Osteoblast (primary cell): ENCODE measurements at regions not wholly inside any gene's neighbourhood (a gene's known extent, or its start where the extent isn't known, plus 50 kb on each side); places are given as distances from the start of the nearest gene placed in this dataset.
A peak's percentile ranks its signal among the peaks of the same experiment; 100 is the strongest.

ENCODE experiments used
- DNase-seq: peaks from one replicate; pipeline ENCODE4 v3.0.0; 2011; ENCODE audit warnings: low spot score, mixed read lengths; ENCODE audit not compliant: insufficient read length; ENCODE audit errors: missing footprints
- H2AFZ ChIP-seq: 2 replicates; pipeline ENCODE4 v1.6.0; 2011; ENCODE audit warnings: mild to moderate bottlenecking, low read length
- H3K27ac ChIP-seq: 2 replicates; pipeline ENCODE4 v1.5.1; 2011; ENCODE audit warnings: mild to moderate bottlenecking, low read depth, low read length, moderate library complexity
- H3K27me3 ChIP-seq: 2 replicates; pipeline ENCODE4 v1.6.0; 2012; ENCODE audit warnings: mild to moderate bottlenecking, control low read depth, inconsistent platforms, low read length, moderate library complexity; ENCODE audit not compliant: insufficient read depth
- H3K36me3 ChIP-seq: 2 replicates; pipeline ENCODE4 v1.5.1; 2011; ENCODE audit warnings: mild to moderate bottlenecking, low read length, control low read depth, moderate library complexity; ENCODE audit not compliant: insufficient read depth
- H3K4me1 ChIP-seq: 2 replicates; pipeline ENCODE4 v1.5.1; 2011; ENCODE audit warnings: mild to moderate bottlenecking, low read length, control low read depth, moderate library complexity; ENCODE audit not compliant: insufficient read depth
- H3K4me2 ChIP-seq: 2 replicates; pipeline ENCODE4 v1.6.0; 2011; ENCODE audit warnings: mild to moderate bottlenecking, low read length; ENCODE audit not compliant: insufficient read depth
- H3K4me3 ChIP-seq: fragments of 200-600 bp; sonication (generic); 3 replicates; pipeline ENCODE4 v1.5.1; 2012; ENCODE audit warnings: mild to moderate bottlenecking, low read length, inconsistent platforms; ENCODE audit not compliant: insufficient read depth
- H3K79me2 ChIP-seq: 2 replicates; pipeline ENCODE4 v1.6.0; 2012; ENCODE audit warnings: mild to moderate bottlenecking, low read length, control low read depth, inconsistent platforms; ENCODE audit not compliant: insufficient read depth
- H3K9me3 ChIP-seq: 2 replicates; pipeline ENCODE4 v1.5.1; 2011; ENCODE audit warnings: low read depth, low read length, control low read depth
- H4K20me1 ChIP-seq: 2 replicates; pipeline ENCODE4 v1.6.0; 2012; ENCODE audit warnings: mild to moderate bottlenecking, low read length, control low read depth; ENCODE audit not compliant: insufficient read depth
- TF ChIP-seq, protein P1 (sequence below): IDR thresholded peaks from 2 replicates; pipeline ENCODE4 v1.5.1; 2011; ENCODE audit warnings: mild to moderate bottlenecking, low read depth, low read length, moderate library complexity; ENCODE audit errors: extremely low read depth

DNA sequence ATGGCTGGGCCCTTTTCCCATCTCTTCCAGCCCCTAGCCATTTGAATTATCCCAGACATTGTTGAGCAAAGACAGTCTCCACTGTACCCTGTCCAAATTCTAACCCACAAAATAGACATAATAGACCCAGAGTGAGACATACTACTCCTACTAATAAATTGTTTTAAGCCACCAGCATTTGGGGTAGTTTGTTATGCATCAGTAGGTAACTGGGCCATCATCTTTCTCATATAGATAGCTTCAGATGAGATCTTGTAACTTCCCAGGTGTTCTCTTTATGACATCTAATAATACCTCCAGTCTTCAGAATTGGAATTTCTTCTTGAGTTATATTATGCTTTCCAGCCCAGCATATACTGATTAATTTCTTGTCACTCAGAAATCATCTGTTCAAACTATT lies 117.2 kb upstream of the OTUD4 start:
- no peaks in the 10 kb centered on the region for H4K20me1 ChIP-seq
- TF ChIP-seq, protein P1, sequence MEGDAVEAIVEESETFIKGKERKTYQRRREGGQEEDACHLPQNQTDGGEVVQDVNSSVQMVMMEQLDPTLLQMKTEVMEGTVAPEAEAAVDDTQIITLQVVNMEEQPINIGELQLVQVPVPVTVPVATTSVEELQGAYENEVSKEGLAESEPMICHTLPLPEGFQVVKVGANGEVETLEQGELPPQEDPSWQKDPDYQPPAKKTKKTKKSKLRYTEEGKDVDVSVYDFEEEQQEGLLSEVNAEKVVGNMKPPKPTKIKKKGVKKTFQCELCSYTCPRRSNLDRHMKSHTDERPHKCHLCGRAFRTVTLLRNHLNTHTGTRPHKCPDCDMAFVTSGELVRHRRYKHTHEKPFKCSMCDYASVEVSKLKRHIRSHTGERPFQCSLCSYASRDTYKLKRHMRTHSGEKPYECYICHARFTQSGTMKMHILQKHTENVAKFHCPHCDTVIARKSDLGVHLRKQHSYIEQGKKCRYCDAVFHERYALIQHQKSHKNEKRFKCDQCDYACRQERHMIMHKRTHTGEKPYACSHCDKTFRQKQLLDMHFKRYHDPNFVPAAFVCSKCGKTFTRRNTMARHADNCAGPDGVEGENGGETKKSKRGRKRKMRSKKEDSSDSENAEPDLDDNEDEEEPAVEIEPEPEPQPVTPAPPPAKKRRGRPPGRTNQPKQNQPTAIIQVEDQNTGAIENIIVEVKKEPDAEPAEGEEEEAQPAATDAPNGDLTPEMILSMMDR = no peak
- no peak overlapping the region for H2AFZ ChIP-seq
- H3K4me3 ChIP-seq = no peak overlapping the region
- no peak for DNase-seq
- H3K27me3 ChIP-seq = no peaks in the 10 kb centered on the region
- peaks cover 26% of the 10 kb centered on the region for H3K4me1 ChIP-seq
- no peak overlapping the region for H3K4me2 ChIP-seq
- H3K36me3 ChIP-seq = no peaks in the 10 kb centered on the region
- H3K27ac ChIP-seq = no peak overlapping the region
- H3K79me2 ChIP-seq = no peaks in the 10 kb centered on the region
- no peaks in the 10 kb centered on the region for H3K9me3 ChIP-seq

DNA sequence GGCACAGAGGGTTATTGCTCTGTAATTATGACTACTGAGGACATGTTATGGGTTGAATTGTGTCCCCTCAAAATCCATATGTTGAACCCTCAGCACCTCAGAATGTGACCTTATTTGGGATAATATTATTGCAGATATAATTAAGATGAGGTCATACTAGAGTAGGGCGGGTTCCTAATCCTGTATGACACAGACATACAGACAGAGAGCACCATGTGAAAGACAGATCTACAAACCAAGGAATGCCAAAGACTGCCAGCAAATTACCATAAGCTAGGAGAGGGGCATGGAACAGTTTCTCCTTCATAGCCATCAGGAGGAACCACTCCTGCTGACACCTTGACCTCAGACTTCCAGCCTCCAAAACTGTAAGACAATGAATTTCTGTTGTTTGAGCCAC lies 115.2 kb upstream of the OTUD4 start:
- Histone ChIP-seq H4K20me1 (no peaks in the 10 kb centered on the region), H3K79me2 (no peaks in the 10 kb centered on the region), H3K4me2 (no peak overlapping the region), H3K27me3 (no peaks in the 10 kb centered on the region), H3K27ac (no peak overlapping the region), H3K4me3 (no peak overlapping the region), H3K9me3 (no peaks in the 10 kb centered on the region), H3K4me1 (peaks cover 21% of the 10 kb centered on the region), H2AFZ (no peak overlapping the region), H3K36me3 (no peaks in the 10 kb centered on the region)
- TF ChIP-seq, protein P1 = no peak
- DNase-seq = no peak

DNA sequence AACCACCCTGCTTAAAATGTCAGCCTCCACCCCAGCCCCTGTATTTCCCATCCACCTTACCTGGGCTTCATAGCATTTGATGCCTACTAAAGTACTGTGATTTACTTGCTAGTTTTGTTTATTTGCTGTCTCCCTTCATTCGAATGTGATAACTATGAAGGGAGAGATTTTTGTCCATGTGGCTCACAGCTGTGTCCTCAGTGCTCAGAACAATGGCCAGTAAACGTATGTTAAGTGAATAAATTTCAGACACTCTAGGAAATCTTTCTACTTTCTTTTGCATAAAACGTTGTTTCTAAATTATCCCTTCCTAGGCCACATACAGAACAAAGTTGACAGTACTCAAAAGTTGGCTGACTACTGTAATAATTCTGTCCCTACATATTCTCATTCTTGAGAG lies 114.7 kb upstream of the OTUD4 start:
- no peak overlapping the region for H3K27ac ChIP-seq

DNA sequence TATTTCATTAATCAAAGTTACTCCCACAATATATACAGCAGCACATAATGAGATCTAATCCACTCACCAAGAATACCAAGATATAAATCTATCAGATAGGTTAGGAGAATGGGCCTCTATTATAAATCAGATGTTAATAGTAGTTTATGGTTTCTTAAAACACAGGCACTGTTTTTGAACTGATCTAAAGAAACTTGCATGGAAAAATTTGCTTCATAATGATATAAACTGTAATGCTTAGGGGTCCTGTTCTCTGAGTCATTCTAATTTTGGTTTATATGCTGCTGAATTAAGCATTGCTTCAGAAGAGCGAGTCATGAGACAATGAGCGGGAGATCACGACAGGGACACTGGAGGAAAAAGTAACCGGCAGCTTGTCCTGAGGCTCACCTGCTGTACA lies 113.3 kb upstream of the OTUD4 start:
- peak; percentile 17 for DNase-seq
- Histone ChIP-seq H4K20me1 (no peaks in the 10 kb centered on the region), H3K4me2 (no peak overlapping the region), H3K27me3 (no peaks in the 10 kb centered on the region), H2AFZ (no peak overlapping the region), H3K79me2 (no peaks in the 10 kb centered on the region), H3K9me3 (no peaks in the 10 kb centered on the region), H3K4me1 (peaks cover 12% of the 10 kb centered on the region), H3K27ac (no peak overlapping the region), H3K4me3 (no peak overlapping the region), H3K36me3 (no peaks in the 10 kb centered on the region)
- TF ChIP-seq, protein P1 = no peak

More for the DNA sequence above, 114.7 kb upstream of the OTUD4 start:
- Histone ChIP-seq H3K27me3 (no peaks in the 10 kb centered on the region), H3K36me3 (no peaks in the 10 kb centered on the region), H3K4me1 (peaks cover 17% of the 10 kb centered on the region), H3K79me2 (no peaks in the 10 kb centered on the region), H3K9me3 (no peaks in the 10 kb centered on the region), H4K20me1 (no peaks in the 10 kb centered on the region), H3K4me3 (no peak overlapping the region), H3K4me2 (no peak overlapping the region), H2AFZ (no peak overlapping the region)
- TF ChIP-seq, protein P1 = no peak
- no peak for DNase-seq
